Renal cortical epithelial cell (primary cell): ENCODE measurements at regions not wholly inside any gene's neighbourhood (a gene's known extent, or its start where the extent isn't known, plus 50 kb on each side); places are given as distances from the start of the nearest gene placed in this dataset.

ENCODE experiments used
- DNase-seq: peaks from one replicate; pipeline ENCODE4 v3.0.0-alpha.2; 2011; ENCODE audit warnings: low read depth

GRCh38 chr6:110033101-110033500 is 55.0 kb downstream of the GPR6 start:
- no peak for DNase-seq

- DNase-seq: no peak
These were observed 55.9 kb downstream of the GPR6 start for GRCh38 chr6:110033749-110034666.

GRCh38 chr6:110034667-110035036 is 56.5 kb downstream of the GPR6 start:
- DNase-seq: no peak

- no peak for DNase-seq
These were observed 57.2 kb downstream of the GPR6 start for GRCh38 chr6:110035321-110035720.

DNA sequence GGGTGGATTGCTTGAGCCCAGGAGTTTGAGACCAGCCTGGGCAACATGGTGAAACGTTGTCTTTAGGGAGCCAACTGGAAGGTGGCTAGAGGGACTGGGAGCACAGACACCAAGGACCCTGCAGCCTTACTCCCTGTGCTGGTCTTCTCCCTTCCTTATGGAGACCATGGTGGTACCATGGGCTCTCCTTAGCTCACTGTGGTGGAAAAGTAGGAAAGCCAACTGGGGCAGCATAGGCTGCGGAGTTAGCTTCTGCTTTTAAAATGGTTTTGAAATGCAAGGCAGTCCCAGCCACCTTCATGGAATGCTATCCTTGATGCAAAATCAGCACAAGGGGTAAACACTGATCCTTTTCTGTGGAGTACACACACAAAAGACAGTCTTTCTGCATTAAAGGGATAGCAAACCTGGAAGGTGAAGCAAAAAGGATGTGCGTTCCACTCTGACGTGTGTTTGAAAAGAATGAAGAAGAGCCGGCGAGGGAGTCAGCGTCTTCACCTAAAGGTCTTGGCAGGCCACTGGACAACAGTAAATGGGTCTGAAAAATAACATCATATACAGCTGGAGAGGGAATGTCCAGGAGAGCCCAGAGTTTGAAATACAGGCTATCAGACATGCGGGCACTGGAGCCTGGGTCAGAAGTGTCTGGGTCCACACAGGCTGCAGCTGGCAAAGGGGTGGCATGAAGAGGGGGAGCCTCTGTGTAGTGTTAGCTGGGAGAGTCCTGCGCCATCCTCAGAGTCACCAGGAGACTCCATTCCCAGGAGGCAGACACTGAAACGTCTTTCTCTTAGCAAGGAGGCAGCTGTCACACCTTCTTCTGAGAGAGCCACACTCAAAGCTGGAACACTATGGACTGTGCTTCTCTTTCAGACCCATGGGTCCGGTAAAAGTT is 58.5 kb downstream of the GPR6 start:
- DNase-seq: no peak

GRCh38 chr6:110037726-110038295 is 59.7 kb downstream of the GPR6 start:
- DNase-seq: no peak

- DNase-seq: peak; percentile 82
These were observed 61.4 kb downstream of the GPR6 start for GRCh38 chr6:110039364-110039980.

- DNase-seq: peak; percentile 38
These were observed 61.9 kb downstream of the GPR6 start for GRCh38 chr6:110039981-110040383.

GRCh38 chr6:110040716-110041115 is 62.6 kb downstream of the GPR6 start:
- no peak for DNase-seq

- DNase-seq: no peak
These were observed 63.0 kb downstream of the GPR6 start for GRCh38 chr6:110041126-110041525.

DNA sequence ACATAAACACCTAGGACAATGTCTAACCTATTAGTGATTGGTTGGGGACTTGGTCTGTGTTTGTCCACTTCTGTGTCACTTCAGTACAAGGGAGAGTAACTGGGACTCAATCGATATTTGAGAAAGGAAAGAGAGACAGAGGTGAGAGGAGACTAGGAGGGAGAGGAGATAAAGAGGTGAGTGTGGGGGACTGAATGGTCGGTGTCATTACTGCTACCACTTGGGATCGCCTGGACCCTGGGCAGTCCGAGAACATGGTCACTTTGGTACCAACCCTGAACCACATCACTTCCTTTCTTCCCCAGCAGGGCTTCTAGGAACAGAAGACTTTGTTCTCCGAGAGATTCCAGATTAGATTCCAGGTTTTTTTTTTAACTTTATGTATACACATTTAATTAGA is 63.7 kb downstream of the GPR6 start:
- no peak for DNase-seq

DNA sequence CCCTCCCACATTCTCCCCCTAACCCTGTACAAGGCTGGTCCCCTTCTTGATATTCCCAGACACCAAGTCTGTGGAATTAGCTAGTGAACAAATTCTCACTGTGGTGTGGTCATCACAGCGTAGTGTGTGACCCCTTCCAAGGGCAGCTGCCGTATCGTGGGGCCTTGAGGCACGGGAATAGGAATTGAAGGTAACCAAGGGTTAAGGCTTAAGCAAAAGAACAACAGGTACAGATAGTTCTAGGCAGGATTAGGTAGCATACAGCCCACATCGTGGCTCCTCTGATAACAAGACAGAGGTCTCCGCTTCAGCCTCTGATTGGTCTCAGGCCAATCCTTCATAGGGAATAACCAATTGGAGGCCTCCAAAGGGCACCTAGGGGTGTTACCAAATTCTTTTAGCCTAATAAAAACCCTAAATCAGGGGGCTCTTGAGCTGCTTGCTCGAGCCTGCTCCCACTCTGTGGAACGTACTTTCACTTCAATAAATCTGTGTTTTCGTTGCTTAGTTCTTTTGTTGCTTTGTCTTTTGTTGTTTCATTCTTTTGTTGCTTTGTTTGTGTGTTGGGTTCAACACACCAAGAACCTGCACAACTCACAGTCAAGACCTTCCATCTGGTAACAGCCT is 64.7 kb downstream of the GPR6 start:
- no peak for DNase-seq

DNA sequence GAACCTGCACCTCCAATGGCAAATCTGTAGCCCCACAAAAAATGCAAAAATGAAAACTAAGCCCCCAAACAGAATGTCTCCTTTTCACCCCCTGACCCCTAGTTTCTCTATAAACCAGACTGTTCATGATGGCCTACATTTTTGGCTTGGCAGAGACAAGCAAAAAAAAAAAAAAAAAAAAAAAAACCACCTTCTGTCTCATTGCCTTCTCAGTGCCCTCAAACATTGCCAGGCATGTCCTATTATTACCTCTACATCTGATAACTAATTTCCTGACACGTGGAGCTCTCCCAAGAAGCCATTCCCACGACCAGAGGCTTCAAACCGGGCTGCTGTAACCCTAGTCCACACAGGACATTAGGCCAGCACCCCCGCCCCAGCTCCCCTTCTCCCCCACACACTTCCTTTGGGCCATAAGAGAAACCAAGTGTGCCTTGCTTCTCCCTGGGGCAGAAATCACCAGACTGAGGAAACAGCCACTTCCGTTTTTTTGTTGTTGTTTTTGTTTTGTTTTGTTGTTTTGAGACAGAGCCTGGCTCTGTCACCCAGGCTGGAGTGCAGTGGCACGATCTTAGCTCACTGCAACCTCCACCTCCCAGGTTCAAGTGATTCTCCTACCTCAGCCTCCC is 65.4 kb downstream of the GPR6 start:
- DNase-seq: no peak

DNA sequence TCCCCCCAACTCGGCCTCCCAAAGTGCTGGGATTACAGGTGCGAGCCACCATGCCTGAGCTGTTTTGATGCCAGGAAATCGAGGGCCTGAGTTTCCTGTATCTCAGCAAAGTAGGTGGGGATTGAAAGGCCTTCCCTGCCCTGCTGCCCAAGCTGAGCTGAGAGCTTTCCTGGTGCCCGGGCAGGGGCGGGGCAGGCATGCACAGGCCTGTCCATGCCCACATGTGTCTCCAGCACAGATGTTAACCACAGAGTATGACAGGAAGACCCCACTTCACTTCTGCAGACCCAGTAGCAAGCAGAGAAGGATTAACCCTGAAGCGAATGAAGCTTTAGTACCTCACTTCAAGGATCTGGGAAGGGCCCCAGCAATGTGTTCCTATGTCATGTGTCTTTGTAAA is 66.0 kb downstream of the GPR6 start:
- DNase-seq: no peak

DNA sequence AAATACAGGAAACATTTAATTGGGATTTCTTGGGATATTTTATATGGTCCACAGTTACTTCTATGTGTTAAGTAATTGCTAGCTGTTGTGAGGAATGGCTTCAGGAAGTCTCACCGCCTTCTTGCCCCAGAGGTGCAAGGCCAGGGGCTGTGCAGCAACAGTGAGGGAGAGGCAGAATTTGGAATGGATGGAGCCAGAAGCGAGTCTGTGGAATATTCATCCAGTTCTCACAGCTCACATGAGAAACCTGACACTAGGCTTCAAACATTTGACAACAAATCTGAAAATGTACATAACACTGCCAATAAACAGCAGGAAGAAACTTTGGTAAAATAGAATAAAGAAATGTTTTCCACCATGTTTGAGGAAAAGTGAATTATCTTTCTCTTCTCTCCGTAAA is 66.5 kb downstream of the GPR6 start:
- no peak for DNase-seq

DNA sequence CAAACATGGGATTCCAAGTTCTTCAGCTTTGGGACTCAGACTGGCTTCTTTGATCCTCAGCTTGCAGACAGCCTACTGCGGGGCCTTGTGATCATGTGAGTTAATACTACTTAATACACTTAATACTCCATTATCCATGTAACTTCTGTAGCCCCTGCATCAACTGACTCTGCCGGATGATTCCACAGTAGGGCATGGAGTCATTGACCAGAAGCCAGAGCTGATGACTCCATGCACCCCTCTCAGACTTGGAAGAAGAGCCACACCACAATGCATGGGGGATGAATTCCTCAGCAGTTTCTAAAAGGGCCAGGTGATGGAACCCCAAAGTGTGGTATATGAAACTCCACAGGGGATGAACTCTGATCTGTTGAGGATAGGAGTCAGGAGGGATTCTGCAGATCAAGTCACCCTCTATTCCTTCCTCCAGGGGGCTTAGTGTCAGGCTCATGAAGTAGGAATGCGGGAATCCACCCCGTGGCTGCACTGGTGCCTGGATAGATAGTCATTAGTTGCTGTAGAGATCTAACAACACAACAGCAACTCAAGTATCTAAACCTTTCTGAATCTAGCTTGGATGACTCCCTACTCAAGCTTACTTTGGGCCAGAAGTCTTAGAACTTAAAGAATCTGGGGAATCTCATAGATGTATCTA is 70.2 kb downstream of the GPR6 start:
- peak; percentile 3 for DNase-seq

- DNase-seq: no peak
These were observed 71.8 kb downstream of the GPR6 start for GRCh38 chr6:110049696-110050439.
